Prostate gland (tissue), 2 donors: ENCODE measurements at regions not wholly inside any gene's neighbourhood (a gene's known extent, or its start where the extent isn't known, plus 50 kb on each side); places are given as distances from the start of the nearest gene placed in this dataset.

ENCODE experiments used
- DNase-seq: peaks from one replicate; pipeline ENCODE4 v3.0.0-alpha.2; 2019; ENCODE audit warnings: low spot score
- H3K27ac ChIP-seq, 2 donors: fragments of 200-600 bp; sonication (generic); 2 replicates each; pipeline ENCODE4 v1.5.1; 2017 to 2019
- H3K27me3 ChIP-seq: fragments of 200-600 bp; sonication (generic); replicated peaks from 2 replicates; pipeline ENCODE4 v1.5.1; 2019; ENCODE audit not compliant: insufficient read depth
- H3K36me3 ChIP-seq, 2 donors: fragments of 200-600 bp; sonication (generic); 1 replicate in 1 of 2; 2 replicates in 1 of 2; pipeline versions ENCODE4 v1.5.1 to v1.8.1; 2017 to 2019
- H3K4me1 ChIP-seq: fragments of 200-600 bp; sonication (generic); replicated peaks from 2 replicates; pipeline ENCODE4 v1.5.1; 2019
- H3K4me3 ChIP-seq, 2 donors: fragments of 200-600 bp; sonication (generic); 2 replicates each; pipeline ENCODE4 v1.5.1; 2017 to 2019
- H3K9me3 ChIP-seq: fragments of 200-600 bp; sonication (generic); 2 replicates; pipeline ENCODE4 v1.5.1; 2017
- POLR2A ChIP-seq: fragments of 450-650 bp; IDR thresholded peaks from one replicate; pipeline ENCODE4 v1.6.1; 2016; ENCODE audit warnings: antibody characterized with exemption, mild to moderate bottlenecking
- POLR2AphosphoS5 ChIP-seq: sonication (generic); formaldehyde crosslinking; IDR thresholded peaks from one replicate; pipeline ENCODE4 v1.6.1; 2017; ENCODE audit warnings: antibody characterized with exemption
- WGBS: methylation state at CpG from one replicate; pipeline ENCODE4 v1.1.5; 2018; 5-methylcytosine and 5-hydroxymethylcytosine counted together
- intact Hi-C: fragments of 100-400 bp; cut with DNase I; formaldehyde crosslinking; loops from one replicate; pipeline ENCODE4 v1.14.2; 2022
- TF ChIP-seq, protein P1 (sequence below), 4 experiments: fragments of 200-600 bp in 2 of 4; fragments of 450-650 bp in 2 of 4; sonication (generic) in 2 of 4; IDR thresholded peaks; 1 replicate in 3 of 4; 2 replicates in 1 of 4; pipeline ENCODE4 v1.5.1; 2016 to 2019; ENCODE audit warnings: antibody characterized with exemption in 4 of 4, mild to moderate bottlenecking in 2 of 4, moderate library complexity in 2 of 4

DNA sequence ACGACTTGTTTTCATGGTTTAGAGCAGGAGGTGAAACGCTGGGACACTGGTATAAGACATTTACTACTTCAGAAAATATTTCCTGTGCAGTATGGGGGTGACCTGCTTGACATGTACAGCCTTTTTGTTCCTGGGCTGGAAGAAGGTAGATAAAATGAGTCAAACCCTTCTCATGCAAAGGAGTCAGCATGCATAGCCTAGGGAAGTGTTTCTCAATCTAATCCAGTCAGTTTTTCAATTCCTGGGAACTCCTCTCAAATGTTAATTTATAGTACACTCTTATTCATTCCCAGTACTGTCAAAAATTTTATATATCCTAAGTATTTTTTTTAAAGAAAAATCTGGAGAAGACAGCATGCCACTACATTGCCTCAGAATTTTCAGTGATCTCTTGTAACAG is 154.7 kb upstream of the GUCY1A2 start:
- Histone ChIP-seq H3K9me3 (no peaks in the 10 kb centered on the region), H3K4me3 (no peak overlapping the region), H3K27ac (no peak overlapping the region), H3K27me3 (no peaks in the 10 kb centered on the region), H3K4me1 (no peaks in the 10 kb centered on the region), H3K36me3 (no peaks in the 10 kb centered on the region)
- intact Hi-C loops = no loop called here
- TF ChIP-seq, protein P1, sequence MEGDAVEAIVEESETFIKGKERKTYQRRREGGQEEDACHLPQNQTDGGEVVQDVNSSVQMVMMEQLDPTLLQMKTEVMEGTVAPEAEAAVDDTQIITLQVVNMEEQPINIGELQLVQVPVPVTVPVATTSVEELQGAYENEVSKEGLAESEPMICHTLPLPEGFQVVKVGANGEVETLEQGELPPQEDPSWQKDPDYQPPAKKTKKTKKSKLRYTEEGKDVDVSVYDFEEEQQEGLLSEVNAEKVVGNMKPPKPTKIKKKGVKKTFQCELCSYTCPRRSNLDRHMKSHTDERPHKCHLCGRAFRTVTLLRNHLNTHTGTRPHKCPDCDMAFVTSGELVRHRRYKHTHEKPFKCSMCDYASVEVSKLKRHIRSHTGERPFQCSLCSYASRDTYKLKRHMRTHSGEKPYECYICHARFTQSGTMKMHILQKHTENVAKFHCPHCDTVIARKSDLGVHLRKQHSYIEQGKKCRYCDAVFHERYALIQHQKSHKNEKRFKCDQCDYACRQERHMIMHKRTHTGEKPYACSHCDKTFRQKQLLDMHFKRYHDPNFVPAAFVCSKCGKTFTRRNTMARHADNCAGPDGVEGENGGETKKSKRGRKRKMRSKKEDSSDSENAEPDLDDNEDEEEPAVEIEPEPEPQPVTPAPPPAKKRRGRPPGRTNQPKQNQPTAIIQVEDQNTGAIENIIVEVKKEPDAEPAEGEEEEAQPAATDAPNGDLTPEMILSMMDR (IDR thresholded peaks at IDR 0.05) = no peak
- no peak for TF ChIP-seq POLR2A
- no peak for TF ChIP-seq POLR2AphosphoS5
- DNase-seq = no peak
- WGBS = 51% methylated on average over 2 of the region's 2 CpGs

DNA sequence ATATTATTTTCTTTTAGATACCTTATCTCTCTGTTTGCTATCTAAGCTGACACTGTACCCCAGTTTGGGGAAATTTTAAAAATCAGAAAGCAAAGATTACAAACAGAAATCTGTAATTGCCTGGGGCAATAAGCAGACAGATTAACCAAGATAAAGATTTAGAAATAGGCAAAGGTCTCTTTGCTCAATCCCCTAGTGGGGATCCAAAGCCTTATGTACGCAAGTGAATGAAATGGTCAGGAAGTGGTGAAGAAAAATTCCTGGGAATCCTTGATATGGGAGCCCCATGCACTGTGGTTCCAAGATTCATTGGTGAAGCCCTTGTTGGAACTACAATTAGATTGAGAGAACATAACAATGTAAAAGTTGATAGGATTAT is 139.5 kb upstream of the GUCY1A2 start:
- Histone ChIP-seq H3K9me3 (no peaks in the 10 kb centered on the region), H3K36me3 (no peaks in the 10 kb centered on the region), H3K4me1 (no peaks in the 10 kb centered on the region), H3K4me3 (no peak overlapping the region), H3K27me3 (no peaks in the 10 kb centered on the region), H3K27ac (no peak overlapping the region)
- DNase-seq = no peak
- TF ChIP-seq POLR2AphosphoS5 = no peak
- no peak for TF ChIP-seq POLR2A
- TF ChIP-seq, protein P1 (IDR thresholded peaks at IDR 0.05) = no peak
- 0% methylated on average over 1 of the region's 1 CpG for WGBS
- intact Hi-C loops = no loop called here

DNA sequence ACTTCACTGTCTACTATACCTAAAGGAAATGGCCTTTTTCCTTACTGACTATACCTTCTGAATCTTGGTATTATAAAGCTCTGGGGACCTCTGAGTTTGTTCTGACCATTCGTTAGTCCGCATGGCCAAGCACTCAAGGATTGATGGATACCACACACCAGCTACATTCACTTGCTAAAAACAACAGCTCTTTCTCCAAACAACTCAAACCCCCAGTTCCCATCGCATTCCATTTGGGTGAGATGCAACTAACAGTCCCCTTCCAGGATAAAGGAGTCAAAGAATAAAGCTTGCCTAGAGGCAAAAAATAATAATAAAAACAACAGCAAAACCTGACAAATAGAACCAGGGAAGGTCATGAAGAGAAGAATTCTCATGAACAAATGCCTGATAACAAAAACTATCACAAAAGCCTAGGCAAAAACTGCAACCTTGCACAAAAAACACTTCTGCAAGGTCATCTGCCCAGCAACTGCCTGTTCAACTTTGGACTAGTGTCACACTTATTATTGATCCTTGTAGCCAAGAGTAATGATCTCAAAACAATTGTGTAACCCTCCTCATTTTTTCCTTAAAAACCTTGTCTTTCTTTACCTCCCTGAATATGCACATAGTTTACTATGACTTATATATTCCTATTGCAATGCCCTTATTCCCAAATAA is 139.0 kb upstream of the GUCY1A2 start:
- Histone ChIP-seq H3K36me3 (no peaks in the 10 kb centered on the region), H3K27ac (no peak overlapping the region), H3K9me3 (no peaks in the 10 kb centered on the region), H3K4me1 (no peaks in the 10 kb centered on the region), H3K4me3 (no peak overlapping the region), H3K27me3 (no peaks in the 10 kb centered on the region)
- intact Hi-C loops = no loop called here
- DNase-seq = no peak
- TF ChIP-seq, protein P1 (IDR thresholded peaks at IDR 0.05) = no peak
- TF ChIP-seq POLR2AphosphoS5 (no peak), POLR2A (no peak)
- WGBS = 71% methylated on average over 3 of the region's 3 CpGs

DNA sequence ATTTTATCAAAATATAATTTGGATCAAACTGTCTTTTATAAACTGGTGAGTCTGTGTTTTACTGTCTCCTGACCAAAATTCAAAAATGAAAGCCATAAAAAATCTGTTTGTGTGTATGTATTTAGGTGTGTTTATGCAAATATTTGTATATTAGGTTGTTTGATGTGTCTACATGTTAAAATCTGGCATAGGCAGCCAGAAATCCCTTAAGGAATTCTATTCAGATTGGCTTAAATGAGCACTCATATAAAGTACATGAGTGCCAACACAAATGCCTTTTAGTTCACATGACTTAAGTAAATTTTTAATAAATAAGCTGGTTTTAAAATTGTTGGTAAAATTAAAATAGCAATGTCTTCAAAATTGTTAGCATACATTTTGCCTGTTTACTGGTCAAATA is 133.3 kb upstream of the GUCY1A2 start:
- no peaks in the 10 kb centered on the region for H3K4me1 ChIP-seq
- intact Hi-C loops = no loop called here
- TF ChIP-seq POLR2AphosphoS5 (no peak), POLR2A (no peak)
- TF ChIP-seq, protein P1 (IDR thresholded peaks at IDR 0.05) = no peak
- no peak overlapping the region for H3K27ac ChIP-seq
- no peak overlapping the region for H3K4me3 ChIP-seq
- no peaks in the 10 kb centered on the region for H3K36me3 ChIP-seq
- DNase-seq = no peak
- H3K9me3 ChIP-seq = no peaks in the 10 kb centered on the region
- no peaks in the 10 kb centered on the region for H3K27me3 ChIP-seq

DNA sequence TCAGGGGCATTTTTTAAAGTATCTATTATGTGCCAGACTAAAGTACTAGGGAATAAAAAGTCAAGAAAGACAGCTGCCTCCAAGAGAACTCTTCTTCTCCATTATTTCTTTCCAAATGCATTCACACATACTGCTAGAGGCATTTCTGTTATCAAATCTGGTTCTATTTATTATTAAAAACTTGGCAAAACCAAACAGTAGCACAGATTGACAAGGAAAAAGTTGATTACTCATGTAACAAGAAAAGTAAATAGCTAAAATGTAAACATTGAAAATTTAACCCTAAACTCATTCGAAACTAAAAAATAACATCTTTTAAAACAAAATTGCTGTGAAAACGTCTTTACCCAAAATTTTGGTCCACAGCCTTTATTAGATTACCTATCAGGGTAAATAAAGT is 132.9 kb upstream of the GUCY1A2 start:
- H3K4me3 ChIP-seq = no peak overlapping the region
- TF ChIP-seq, protein P1 (IDR thresholded peaks at IDR 0.05) = no peak
- TF ChIP-seq POLR2A (no peak), POLR2AphosphoS5 (no peak)
- H3K9me3 ChIP-seq = no peaks in the 10 kb centered on the region
- H3K36me3 ChIP-seq = no peaks in the 10 kb centered on the region
- H3K4me1 ChIP-seq = no peaks in the 10 kb centered on the region
- intact Hi-C loops = no loop called here
- 71% methylated on average over 2 of the region's 2 CpGs for WGBS
- no peaks in the 10 kb centered on the region for H3K27me3 ChIP-seq
- no peak overlapping the region for H3K27ac ChIP-seq
- no peak for DNase-seq
